Mucosa of rectum (tissue), 2 donors: ENCODE measurements at regions not wholly inside any gene's neighbourhood (a gene's known extent, or its start where the extent isn't known, plus 50 kb on each side); places are given as distances from the start of the nearest gene placed in this dataset.

ENCODE experiments used
- H3K27ac ChIP-seq, 2 donors: one replicate each; pipeline ENCODE4 v1.7.0; 2013; ENCODE audit warnings: inconsistent platforms in 2 of 2, low read depth in 2 of 2, low read length in 2 of 2
- H3K27me3 ChIP-seq, 2 donors: one replicate each; pipeline ENCODE4 v1.7.0; 2013; ENCODE audit warnings: low read length in 2 of 2; ENCODE audit not compliant: control insufficient read depth in 2 of 2, insufficient read depth in 2 of 2
- H3K36me3 ChIP-seq, 2 donors: one replicate each; pipeline ENCODE4 v1.7.0; 2013; ENCODE audit warnings: low read length in 2 of 2; ENCODE audit not compliant: control insufficient read depth in 2 of 2, insufficient read depth in 2 of 2
- H3K4me1 ChIP-seq, 2 donors: one replicate each; pipeline ENCODE4 v1.7.0; 2013; ENCODE audit warnings: low read length in 2 of 2, mild to moderate bottlenecking in 1 of 2; ENCODE audit not compliant: control insufficient read depth in 2 of 2, insufficient read depth in 2 of 2
- H3K4me3 ChIP-seq, 2 donors: one replicate each; pipeline ENCODE4 v1.7.0; 2013; ENCODE audit warnings: low read length in 2 of 2
- H3K9ac ChIP-seq, 2 donors: one replicate each; pipeline ENCODE4 v1.7.0; 2013; ENCODE audit warnings: low read length in 2 of 2, low read depth in 1 of 2, mild to moderate bottlenecking in 1 of 2
- H3K9me3 ChIP-seq, 2 donors: one replicate each; pipeline ENCODE4 v1.7.0; 2013; ENCODE audit warnings: low read length in 2 of 2; ENCODE audit not compliant: control insufficient read depth in 2 of 2
- donor health status: healthy.
- donor health status: Normal muscosa, but diverticular disease.

DNA sequence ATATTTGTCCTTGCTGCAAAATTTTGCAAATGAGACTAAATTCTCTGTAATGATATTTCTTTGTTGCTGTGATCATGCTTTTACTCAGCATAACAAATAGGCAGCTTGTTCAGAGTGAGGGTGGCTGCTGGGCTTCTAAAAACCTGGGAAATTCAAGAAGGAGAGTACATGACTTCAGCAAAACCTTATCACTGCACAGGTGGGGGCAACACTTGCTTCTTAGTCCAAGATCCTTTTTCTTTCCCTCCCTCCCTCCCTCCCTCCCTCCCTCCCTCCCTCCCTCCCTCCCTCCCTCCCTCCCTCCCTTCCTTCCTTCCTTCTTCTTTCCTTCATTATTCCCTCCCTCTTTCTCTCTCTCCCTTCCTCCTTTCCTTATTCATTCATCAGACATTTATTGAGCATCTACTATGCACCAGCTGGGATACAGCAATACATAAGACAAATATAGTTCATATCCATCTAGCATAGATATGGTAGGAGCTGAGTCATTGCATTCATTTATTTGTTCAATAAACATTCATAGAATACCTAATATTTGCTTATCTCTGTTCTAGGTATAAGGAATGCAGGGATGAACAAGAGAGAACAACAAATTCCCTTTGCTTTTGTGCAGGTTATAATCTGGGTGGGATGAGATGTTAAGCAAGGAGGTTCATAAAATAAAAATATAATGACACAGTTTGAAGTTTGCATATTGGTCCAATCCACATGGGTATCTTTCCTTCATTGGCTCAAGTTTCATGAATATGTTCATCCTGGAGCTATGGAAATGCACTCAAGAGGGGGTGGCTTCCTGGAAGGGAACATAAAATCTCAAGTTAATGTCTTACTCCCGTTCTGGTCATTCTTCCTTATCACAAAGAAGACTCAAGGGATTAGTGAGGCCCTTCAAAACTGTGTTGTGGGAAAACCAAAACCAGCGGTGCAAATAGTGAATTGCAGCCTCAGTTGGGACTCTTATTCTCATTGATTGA lies 210.7 kb downstream of the PDCD6IP start:
- H3K9me3 ChIP-seq, result no peaks in the 10 kb centered on the region
- no peaks in the 10 kb centered on the region for H3K36me3 ChIP-seq
- H3K4me3 ChIP-seq, result no peak overlapping the region
- peaks cover 0 to 3% of the 10 kb centered on the region in 2 donors for H3K4me1 ChIP-seq
- no peak overlapping the region for H3K9ac ChIP-seq
- H3K27me3 ChIP-seq, result no peaks in the 10 kb centered on the region
- H3K27ac ChIP-seq, result no peak overlapping the region

- H3K4me1 ChIP-seq, result peaks cover 0 to 3% of the 10 kb centered on the region in 2 donors
- no peak overlapping the region for H3K27ac ChIP-seq
Observed at GRCh38 chr3:34011171-34012101, 213.0 kb downstream of the PDCD6IP start.

DNA sequence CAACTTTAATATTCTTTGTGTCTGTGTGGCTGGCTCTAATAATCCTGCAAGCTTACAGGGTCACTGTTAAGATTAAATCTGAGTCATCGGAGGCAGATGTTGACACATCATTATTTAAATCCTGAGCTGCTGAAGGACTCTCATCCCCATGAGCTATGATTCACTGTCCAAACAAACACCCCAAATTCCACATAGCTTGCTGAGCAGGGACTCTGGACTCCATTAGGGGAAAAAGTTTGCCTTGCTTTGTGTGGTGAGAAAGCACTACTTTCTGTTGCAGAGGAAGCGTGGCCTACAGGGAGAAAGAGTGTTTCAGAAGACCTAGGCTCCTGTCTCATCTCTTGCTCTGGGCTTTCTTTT lies 213.7 kb downstream of the PDCD6IP start:
- Histone ChIP-seq H3K4me1 (peaks cover 0 to 3% of the 10 kb centered on the region in 2 donors), H3K36me3 (no peaks in the 10 kb centered on the region), H3K4me3 (no peak overlapping the region), H3K9ac (no peak overlapping the region), H3K27me3 (no peaks in the 10 kb centered on the region), H3K9me3 (no peaks in the 10 kb centered on the region), H3K27ac (no peak overlapping the region)

More at GRCh38 chr3:34011171-34012101, 213.0 kb downstream of the PDCD6IP start:
- Histone ChIP-seq H3K36me3 (no peaks in the 10 kb centered on the region), H3K27me3 (no peaks in the 10 kb centered on the region), H3K4me3 (no peak overlapping the region), H3K9me3 (no peaks in the 10 kb centered on the region), H3K9ac (no peak overlapping the region)

- Histone ChIP-seq H3K36me3 (no peaks in the 10 kb centered on the region), H3K9ac (no peak overlapping the region), H3K4me3 (no peak overlapping the region), H3K27ac (no peak overlapping the region), H3K27me3 (no peaks in the 10 kb centered on the region), H3K4me1 (peaks cover 0 to 3% of the 10 kb centered on the region in 2 donors), H3K9me3 (no peaks in the 10 kb centered on the region)
Observed at GRCh38 chr3:34013818-34014570, 215.6 kb downstream of the PDCD6IP start.

DNA sequence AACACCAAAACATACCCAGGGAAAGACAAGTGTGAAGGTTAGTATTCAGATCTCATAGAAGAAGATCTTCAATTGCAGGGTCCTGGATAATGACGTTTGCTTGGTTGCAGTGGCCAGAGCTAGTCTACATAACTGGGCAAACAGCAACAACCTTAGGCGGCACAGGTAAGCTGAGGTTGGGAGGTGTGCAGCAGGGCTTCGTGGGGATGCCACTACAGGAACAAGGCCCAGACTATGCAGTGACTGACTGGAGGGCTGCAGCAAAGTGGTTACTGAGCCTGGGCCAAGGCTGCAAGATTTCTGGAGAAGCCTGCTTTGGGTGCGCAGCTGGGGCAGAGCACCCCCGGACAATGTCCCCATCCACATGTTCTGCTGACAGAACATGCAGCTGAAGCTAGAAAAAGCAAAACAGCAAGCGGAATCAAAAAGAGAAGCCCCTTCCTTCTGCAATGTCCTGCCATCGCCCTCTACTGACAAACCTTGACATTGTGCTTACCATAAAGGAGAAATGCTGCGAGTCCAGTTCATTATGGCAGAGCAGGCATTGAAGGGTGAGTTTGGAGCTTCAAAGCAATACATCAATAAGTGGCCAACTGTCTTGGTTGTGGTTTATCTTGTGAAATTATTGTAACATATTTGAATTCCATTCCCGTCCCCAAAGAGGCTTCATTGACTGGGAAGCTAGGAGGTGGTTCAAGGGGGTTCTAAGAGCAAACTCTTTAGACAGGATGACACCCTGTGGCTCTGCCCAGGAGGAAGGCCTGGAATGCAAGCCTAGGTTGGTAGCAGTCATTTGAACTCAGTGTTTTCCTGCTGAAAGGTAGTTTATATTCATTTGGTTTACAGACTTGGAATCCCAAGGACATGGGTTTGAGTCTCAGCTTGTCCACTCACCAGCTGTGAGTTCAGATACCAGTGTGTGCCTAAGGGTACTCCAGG lies 217.0 kb downstream of the PDCD6IP start:
- H3K9me3 ChIP-seq, result no peaks in the 10 kb centered on the region
- H3K9ac ChIP-seq, result no peak overlapping the region
- no peak overlapping the region for H3K4me3 ChIP-seq
- no peak overlapping the region for H3K27ac ChIP-seq
- H3K27me3 ChIP-seq, result no peaks in the 10 kb centered on the region
- H3K4me1 ChIP-seq, result peaks cover 0 to 3% of the 10 kb centered on the region in 2 donors
- no peaks in the 10 kb centered on the region for H3K36me3 ChIP-seq

DNA sequence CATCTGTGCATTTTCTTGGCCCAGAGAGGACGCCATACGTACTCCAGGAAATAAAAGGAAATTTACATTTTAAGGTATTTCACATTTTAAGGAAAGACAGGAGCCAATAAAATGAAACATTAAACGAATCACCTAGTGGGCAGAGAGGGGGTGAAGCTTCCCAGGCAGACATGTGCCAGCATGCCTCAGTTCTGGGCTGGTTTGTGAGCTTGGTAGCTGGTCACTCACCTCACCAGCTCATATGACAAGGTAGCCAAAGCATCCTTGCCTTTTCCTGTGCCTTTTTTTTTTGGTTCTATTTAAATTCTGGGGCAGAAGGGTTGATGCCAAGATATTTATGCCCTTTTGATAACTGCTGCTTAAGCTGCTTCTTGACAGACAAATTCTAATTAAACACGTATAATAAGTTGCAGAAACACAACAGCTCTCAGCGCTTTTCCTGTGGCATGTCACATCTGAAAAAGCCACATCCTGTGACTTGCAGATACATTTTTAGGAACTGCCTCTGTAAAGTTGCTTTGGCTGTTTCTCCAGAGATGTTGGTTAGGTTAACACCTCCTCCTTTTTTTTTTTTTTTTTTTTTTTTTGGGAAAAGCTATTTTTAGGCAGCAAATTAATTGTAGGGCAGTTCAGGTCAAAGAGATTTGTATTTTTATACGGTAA lies 218.6 kb downstream of the PDCD6IP start:
- no peaks in the 10 kb centered on the region for H3K9me3 ChIP-seq
- no peak overlapping the region for H3K4me3 ChIP-seq
- H3K4me1 ChIP-seq, result peaks cover 0 to 2% of the 10 kb centered on the region in 2 donors
- no peaks in the 10 kb centered on the region for H3K36me3 ChIP-seq
- H3K27me3 ChIP-seq, result no peaks in the 10 kb centered on the region
- H3K9ac ChIP-seq, result no peak overlapping the region
- no peak overlapping the region for H3K27ac ChIP-seq

DNA sequence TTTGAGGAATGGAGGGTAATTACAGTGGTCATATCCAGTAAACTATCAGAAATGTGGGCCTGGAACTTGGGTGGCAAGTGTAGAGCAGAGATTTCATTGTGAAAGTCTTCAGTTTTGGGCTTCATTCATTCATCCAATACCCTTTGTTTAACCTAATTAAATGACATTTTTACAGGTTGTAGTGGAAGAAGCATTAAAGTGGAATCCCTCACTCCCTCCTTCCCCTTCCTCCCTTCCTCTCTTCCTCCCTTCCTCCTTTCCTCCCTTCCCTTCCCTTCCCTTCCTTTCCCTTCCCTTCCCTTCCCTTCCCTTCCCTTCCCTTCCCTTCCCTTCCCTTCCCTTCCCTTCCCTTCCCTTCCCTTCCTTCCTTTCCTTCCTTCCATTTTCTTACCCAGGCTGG lies 219.3 kb downstream of the PDCD6IP start:
- H3K9ac ChIP-seq, result no peak overlapping the region
- H3K4me1 ChIP-seq, result no peaks in the 10 kb centered on the region
- no peaks in the 10 kb centered on the region for H3K9me3 ChIP-seq
- no peaks in the 10 kb centered on the region for H3K36me3 ChIP-seq
- no peaks in the 10 kb centered on the region for H3K27me3 ChIP-seq
- H3K27ac ChIP-seq, result no peak overlapping the region
- H3K4me3 ChIP-seq, result no peak overlapping the region

GRCh38 chr3:34019158-34019557 lies 220.7 kb downstream of the PDCD6IP start:
- Histone ChIP-seq H3K4me1 (no peaks in the 10 kb centered on the region), H3K4me3 (no peak overlapping the region), H3K36me3 (no peaks in the 10 kb centered on the region), H3K9me3 (no peaks in the 10 kb centered on the region), H3K27ac (no peak overlapping the region), H3K27me3 (no peaks in the 10 kb centered on the region), H3K9ac (no peak overlapping the region)

DNA sequence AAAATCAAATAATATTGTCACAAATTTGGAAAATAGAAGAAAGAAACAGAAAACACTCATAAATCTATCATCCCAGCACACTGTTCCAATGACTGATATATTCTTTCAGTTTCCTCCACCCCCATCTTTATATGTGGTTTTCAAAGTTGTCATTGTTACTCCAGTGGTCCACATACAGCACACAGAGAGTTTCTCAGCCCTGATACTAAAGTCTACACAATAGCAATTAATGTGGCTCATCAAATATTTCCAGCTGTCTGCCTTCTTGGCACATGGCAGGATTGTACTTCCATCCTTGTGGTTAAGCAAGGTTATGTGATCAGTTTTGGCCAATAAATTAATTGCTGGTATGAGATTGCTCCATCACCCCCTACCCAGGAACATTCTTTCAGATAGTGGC lies 221.7 kb downstream of the PDCD6IP start:
- Histone ChIP-seq H3K4me3 (no peak overlapping the region), H3K4me1 (no peaks in the 10 kb centered on the region), H3K27ac (no peak overlapping the region), H3K27me3 (no peaks in the 10 kb centered on the region), H3K9me3 (no peaks in the 10 kb centered on the region), H3K36me3 (no peaks in the 10 kb centered on the region), H3K9ac (no peak overlapping the region)
